ENCODE measurements at regions not wholly inside any gene's neighbourhood (a gene's known extent, or its start where the extent isn't known, plus 50 kb on each side); places are given as distances from the start of the nearest gene placed in this dataset.

- TF ChIP-seq CTCF (conservative IDR thresholded peaks at IDR 0.05; ENCODE audit: low read depth, low read length) (no peak), EZH2phosphoT487 (IDR thresholded peaks at IDR 0.05; ENCODE audit: borderline replicate concordance, low read length) (no peak), EZH2 (IDR thresholded peaks at IDR 0.05; ENCODE audit: low read length, unreplicated experiment) (no peak)
Observed at GRCh38 chr2:219973136-219973535, 345.7 kb downstream of the SLC4A3 start.
